Esophagus muscularis mucosa (tissue), 4 donors: ENCODE measurements at regions not wholly inside any gene's neighbourhood (a gene's known extent, or its start where the extent isn't known, plus 50 kb on each side); places are given as distances from the start of the nearest gene placed in this dataset.

Source experiments
- DNase-seq: peaks from one replicate; pipeline ENCODE4 v3.0.0-alpha.2; 2017; ENCODE audit errors: extremely low spot score
- H3K27ac ChIP-seq, 4 donors: fragments of 200-600 bp; sonication (generic); replicated peaks in 1 of 4; 1 replicate in 3 of 4; 2 replicates in 1 of 4; pipeline ENCODE4 v1.5.1; 2016 to 2019; ENCODE audit warnings: mild to moderate bottlenecking in 1 of 4
- H3K27me3 ChIP-seq, 4 donors: fragments of 200-600 bp; sonication (generic); one replicate each; pipeline versions ENCODE4 v1.5.1 to v1.6.0; 2016 to 2019
- H3K36me3 ChIP-seq, 4 donors: fragments of 200-600 bp; sonication (generic); one replicate each; pipeline ENCODE4 v1.5.1; 2016 to 2019
- H3K4me1 ChIP-seq, 4 donors: fragments of 200-600 bp; sonication (generic); one replicate each; pipeline ENCODE4 v1.5.1; 2016 to 2019
- H3K4me3 ChIP-seq, 4 donors: fragments of 200-600 bp; sonication (generic); 1 replicate in 2 of 4; 2 replicates in 2 of 4; pipeline ENCODE4 v1.5.1; 2016 to 2019; ENCODE audit warnings: mild to moderate bottlenecking in 4 of 4, moderate library complexity in 1 of 4
- H3K9me3 ChIP-seq, 4 donors: fragments of 200-600 bp; sonication (generic); 1 replicate in 3 of 4; 2 replicates in 1 of 4; pipeline ENCODE4 v1.5.1; 2016 to 2019
- EP300 ChIP-seq: sonication (generic); formaldehyde crosslinking; IDR thresholded peaks from one replicate; pipeline ENCODE4 v1.6.1; 2017; ENCODE audit warnings: antibody characterized with exemption
- POLR2A ChIP-seq: fragments of 450-650 bp; IDR thresholded peaks from one replicate; pipeline ENCODE4 v1.6.1; 2017; ENCODE audit warnings: antibody characterized with exemption, moderate library complexity, mild to moderate bottlenecking, low read depth
- POLR2AphosphoS5 ChIP-seq, 2 donors: sonication (generic); formaldehyde crosslinking; IDR thresholded peaks; one replicate each; pipeline ENCODE4 v1.6.1; 2017; ENCODE audit warnings: antibody characterized with exemption in 2 of 2
- WGBS: methylation state at CpG from one replicate; pipeline ENCODE4 v1.1.5; 2018; 5-methylcytosine and 5-hydroxymethylcytosine counted together
- intact Hi-C: fragments of 100-400 bp; cut with DNase I; formaldehyde crosslinking; loops from one replicate; pipeline ENCODE4 v1.15.1; 2023
- TF ChIP-seq, protein P1 (sequence below), 3 experiments: fragments of 200-600 bp in 2 of 3; fragments of 450-650 bp in 1 of 3; sonication (generic) in 2 of 3; IDR thresholded peaks; one replicate each; pipeline ENCODE4 v1.5.1; 2017 to 2019; ENCODE audit warnings: antibody characterized with exemption in 3 of 3, mild to moderate bottlenecking in 2 of 3, moderate library complexity in 1 of 3

DNA sequence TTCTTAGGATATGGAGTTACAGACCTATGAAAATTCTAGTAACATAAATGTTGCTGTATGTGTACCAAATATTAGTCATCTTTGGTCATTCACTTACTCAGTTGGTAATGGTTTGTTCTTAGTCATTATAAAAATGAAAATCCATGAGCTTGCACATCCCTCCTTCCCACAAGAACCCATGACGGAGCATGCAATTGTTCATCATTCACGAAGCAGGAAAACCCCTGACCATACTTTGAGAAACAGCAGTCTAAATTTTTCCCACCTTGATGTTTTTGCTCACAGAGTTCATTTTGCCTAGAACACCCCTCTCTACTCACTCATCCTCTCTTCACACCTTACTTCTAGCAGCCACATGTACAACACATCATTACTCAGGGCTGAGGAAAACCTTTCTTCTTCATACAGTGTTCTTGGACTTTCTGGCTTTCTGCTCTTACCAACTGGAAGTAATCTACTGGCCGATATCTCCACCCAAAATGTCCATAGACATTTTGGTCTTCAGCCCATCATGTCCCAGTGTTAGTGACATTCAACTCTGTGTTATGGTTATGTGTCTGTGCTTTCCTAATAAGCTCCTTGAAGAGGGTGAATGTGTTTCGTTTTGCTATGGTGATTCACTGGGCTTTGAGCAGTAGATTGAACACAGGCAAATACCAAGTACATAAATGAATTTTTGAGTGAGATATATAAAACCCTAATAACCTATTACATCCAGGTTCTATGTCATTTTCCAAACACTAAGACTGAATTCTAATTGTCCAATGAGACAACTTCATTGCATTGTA, 189.9 kb downstream of the ZC3H11B start:
- intact Hi-C loops: no loop called here
- no peak for DNase-seq
- H3K9me3 ChIP-seq: no peaks in the 10 kb centered on the region
- no peak for TF ChIP-seq POLR2A
- TF ChIP-seq EP300: no peak
- TF ChIP-seq POLR2AphosphoS5 (IDR thresholded peaks at IDR 0.05): no peak
- TF ChIP-seq, protein P1, sequence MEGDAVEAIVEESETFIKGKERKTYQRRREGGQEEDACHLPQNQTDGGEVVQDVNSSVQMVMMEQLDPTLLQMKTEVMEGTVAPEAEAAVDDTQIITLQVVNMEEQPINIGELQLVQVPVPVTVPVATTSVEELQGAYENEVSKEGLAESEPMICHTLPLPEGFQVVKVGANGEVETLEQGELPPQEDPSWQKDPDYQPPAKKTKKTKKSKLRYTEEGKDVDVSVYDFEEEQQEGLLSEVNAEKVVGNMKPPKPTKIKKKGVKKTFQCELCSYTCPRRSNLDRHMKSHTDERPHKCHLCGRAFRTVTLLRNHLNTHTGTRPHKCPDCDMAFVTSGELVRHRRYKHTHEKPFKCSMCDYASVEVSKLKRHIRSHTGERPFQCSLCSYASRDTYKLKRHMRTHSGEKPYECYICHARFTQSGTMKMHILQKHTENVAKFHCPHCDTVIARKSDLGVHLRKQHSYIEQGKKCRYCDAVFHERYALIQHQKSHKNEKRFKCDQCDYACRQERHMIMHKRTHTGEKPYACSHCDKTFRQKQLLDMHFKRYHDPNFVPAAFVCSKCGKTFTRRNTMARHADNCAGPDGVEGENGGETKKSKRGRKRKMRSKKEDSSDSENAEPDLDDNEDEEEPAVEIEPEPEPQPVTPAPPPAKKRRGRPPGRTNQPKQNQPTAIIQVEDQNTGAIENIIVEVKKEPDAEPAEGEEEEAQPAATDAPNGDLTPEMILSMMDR (IDR thresholded peaks at IDR 0.05): no peak
- no peaks in the 10 kb centered on the region for H3K36me3 ChIP-seq
- H3K4me1 ChIP-seq: peaks cover 0 to 7% (median 2%) of the 10 kb centered on the region in 4 donors
- H3K27me3 ChIP-seq: no peaks in the 10 kb centered on the region
- no peak overlapping the region for H3K4me3 ChIP-seq
- H3K27ac ChIP-seq: no peak overlapping the region
- 78% methylated on average over 4 of the region's 4 CpGs for WGBS

DNA sequence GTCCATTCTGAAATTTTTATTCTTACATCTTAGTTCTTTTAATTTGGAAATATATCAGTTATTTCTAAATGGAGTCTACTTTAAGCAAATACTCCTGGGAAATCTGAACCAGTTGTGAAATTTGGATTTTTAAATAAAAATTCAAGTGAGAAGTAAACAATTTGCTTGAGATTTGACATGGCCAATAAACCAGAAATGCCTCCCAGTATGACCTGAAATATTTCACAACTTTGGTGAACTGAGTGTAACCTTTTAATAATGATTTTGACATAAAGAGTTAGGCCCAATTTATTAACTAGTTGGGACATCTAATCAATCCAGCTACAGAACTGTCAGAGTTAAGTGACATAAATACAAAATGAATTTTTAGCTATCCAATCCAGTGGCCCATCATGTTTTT, 192.0 kb downstream of the ZC3H11B start:
- H3K4me3 ChIP-seq: no peak overlapping the region
- no peak for DNase-seq
- H3K9me3 ChIP-seq: no peaks in the 10 kb centered on the region
- H3K4me1 ChIP-seq: peaks cover 0 to 5% (median 0%) of the 10 kb centered on the region in 4 donors
- H3K27ac ChIP-seq: no peak overlapping the region
- H3K27me3 ChIP-seq: no peaks in the 10 kb centered on the region
- H3K36me3 ChIP-seq: no peaks in the 10 kb centered on the region
- intact Hi-C loops: no loop called here
- TF ChIP-seq POLR2A: no peak
- no peak for TF ChIP-seq EP300
- TF ChIP-seq POLR2AphosphoS5 (IDR thresholded peaks at IDR 0.05): no peak
- TF ChIP-seq, protein P1 (IDR thresholded peaks at IDR 0.05): no peak

DNA sequence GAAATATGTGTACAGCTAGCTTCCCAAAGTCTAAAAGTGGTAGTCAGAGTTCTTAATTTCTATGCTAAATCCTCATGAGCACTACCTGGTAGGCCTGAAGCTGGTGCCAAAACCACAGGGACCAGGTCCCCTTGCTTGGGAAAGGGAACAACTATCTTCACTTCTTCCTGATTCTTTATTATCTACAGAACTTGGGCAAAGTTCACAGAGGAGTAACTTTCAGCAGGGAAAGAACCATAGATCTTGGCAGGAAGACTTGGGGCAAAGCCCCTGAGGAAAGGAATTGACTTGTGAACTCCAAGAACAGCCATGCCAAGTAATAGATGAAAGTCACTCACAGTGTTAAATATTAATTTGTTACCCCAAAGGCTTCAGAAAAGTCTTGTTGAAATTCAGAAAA, 193.0 kb downstream of the ZC3H11B start:
- Histone ChIP-seq H3K36me3 (no peaks in the 10 kb centered on the region), H3K27me3 (no peaks in the 10 kb centered on the region), H3K4me3 (no peak overlapping the region), H3K4me1 (peaks cover 0 to 5% (median 0%) of the 10 kb centered on the region in 4 donors), H3K9me3 (no peaks in the 10 kb centered on the region), H3K27ac (no peak overlapping the region)
- TF ChIP-seq POLR2AphosphoS5 (IDR thresholded peaks at IDR 0.05) (no peak), EP300 (no peak), POLR2A (no peak)
- TF ChIP-seq, protein P1 (IDR thresholded peaks at IDR 0.05): no peak
- intact Hi-C loops: loop anchor here (10.0 kb wide), 1 partner anchor 1085 kb away; no protein-coding TSS in a partner anchor
- DNase-seq: no peak

DNA sequence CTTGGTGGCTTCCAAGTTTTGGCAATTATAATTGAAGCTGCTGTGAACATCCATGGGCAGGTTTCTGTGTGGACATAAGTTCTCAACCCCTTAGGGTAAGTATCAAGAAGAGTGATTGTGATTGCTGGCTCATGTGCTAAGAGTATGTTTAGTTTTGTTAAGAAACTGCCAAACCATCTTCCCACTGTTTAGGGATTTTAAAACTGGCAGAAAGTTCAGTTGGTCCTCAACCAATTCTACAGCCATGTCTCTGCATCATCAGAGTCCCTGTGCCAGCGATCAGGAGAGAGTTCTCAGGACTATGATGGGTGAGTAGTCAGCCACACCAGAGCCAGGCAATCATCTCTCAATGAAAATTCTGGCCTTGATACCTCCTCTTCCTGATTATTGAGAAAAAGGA, 193.8 kb downstream of the ZC3H11B start:
- intact Hi-C loops: loop anchor here (10.0 kb wide), 1 partner anchor 1084 kb away; no protein-coding TSS in a partner anchor
- DNase-seq: no peak
- Histone ChIP-seq H3K9me3 (no peaks in the 10 kb centered on the region), H3K27me3 (no peaks in the 10 kb centered on the region), H3K4me1 (peaks cover 0 to 5% (median 0%) of the 10 kb centered on the region in 4 donors), H3K36me3 (no peaks in the 10 kb centered on the region), H3K4me3 (no peak overlapping the region), H3K27ac (no peak overlapping the region)
- TF ChIP-seq POLR2AphosphoS5 (IDR thresholded peaks at IDR 0.05) (no peak), EP300 (no peak), POLR2A (no peak)
- TF ChIP-seq, protein P1 (IDR thresholded peaks at IDR 0.05): no peak
- WGBS: no CpG with 5 or more reads among the region's 1 CpG
